HG03159 (cell line): ENCODE measurements at regions not wholly inside any gene's neighbourhood (a gene's known extent, or its start where the extent isn't known, plus 50 kb on each side); places are given as distances from the start of the nearest gene placed in this dataset.

Source experiments
- ATAC-seq: cut with Tn5 transposase; IDR thresholded peaks from one replicate; pipeline ENCODE4 v1.9.1; 2021; ENCODE audit warnings: mild to moderate bottlenecking, moderate library complexity; ENCODE audit not compliant: unreplicated experiment

GRCh38 chr7:34269084-34269483 lies 363.7 kb downstream of the BMPER start:
- no peak for ATAC-seq

DNA sequence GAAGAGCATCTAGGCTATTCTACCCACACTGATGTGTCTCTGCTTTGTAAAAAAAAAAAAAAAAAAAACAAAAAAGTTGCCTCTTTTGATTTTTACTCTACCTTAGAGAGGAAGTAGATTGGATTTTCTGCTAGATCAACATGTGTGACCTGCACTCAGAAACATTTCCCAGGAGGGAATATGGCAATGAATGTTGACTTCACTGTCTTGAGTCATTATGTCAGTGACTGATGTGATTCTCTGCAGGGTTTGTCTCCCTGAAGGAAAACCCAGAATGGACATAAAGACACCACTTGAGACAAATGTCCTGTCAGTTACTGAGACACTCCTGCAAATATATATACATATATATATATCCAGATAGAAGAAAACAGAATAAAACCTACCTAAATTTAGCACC lies 370.3 kb downstream of the BMPER start:
- ATAC-seq: no peak

GRCh38 chr7:34277016-34277802 lies 371.9 kb downstream of the BMPER start:
- ATAC-seq: peak; percentile 82

DNA sequence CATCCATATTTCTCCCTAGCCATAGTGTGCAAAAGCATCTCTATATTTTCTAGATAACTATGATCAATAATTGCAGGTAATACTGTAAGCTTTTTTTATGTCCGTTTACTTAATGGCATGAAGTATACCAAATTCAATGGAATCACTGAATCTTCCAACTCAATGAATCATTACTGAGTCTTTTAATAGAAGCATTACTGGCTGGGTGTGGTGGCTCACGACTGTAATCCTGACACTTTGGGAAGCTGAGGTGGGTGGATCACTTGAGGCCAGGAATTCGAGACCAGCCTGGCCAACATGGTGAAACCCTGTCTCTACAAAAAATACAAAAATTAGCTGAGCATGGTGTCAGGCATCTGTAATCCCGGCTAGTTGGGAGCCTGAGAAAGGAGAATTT lies 372.5 kb downstream of the BMPER start:
- ATAC-seq: no peak

DNA sequence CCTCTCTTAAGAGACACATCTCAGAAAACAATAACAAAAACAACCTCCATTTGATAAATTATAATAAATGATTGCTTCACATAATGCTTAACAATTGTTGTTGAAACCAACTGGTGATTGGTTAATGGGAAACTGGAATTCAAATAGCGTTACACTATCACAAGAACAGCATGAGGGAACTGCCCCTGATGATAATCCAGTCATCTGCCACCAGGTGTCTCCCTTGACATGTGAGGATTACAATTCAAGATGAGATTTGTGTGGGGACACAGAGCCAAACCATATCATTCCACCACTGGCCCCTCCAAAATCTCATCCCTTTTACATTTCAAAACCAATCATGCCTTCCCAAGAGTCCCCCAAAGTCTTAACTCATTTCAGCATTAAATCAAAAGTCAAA lies 375.9 kb downstream of the BMPER start:
- ATAC-seq: no peak

- ATAC-seq: no peak
Observed at GRCh38 chr7:34282271-34282670, 375.7 kb upstream of the NPSR1 start.

GRCh38 chr7:34296663-34297062 lies 361.4 kb upstream of the NPSR1 start:
- ATAC-seq: no peak

DNA sequence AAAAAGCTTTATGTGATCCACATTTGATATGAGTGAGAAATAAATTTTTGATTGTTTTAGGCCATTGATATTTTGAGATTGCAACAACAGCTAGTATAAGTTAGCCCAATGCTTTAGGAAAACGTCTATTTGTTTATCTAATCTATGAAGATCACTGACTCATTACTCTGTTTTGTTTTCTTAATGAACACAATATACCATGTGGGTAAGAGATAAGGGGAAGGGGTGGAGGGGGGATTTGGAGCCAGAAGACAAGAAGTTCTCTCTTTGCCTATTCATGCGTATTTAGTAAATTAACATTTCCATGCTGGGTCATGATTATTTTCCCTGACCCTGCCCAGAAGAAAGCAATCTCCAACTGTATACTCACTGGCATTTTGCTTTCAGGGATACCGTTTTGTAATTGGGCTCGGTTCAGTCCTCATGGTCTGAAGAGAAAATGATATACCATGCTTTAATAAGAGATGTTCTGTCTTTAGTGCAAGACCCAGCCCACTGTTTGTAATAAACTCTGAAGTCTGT lies 359.5 kb upstream of the NPSR1 start:
- no peak for ATAC-seq

GRCh38 chr7:34299066-34299465 lies 359.0 kb upstream of the NPSR1 start:
- ATAC-seq: no peak

DNA sequence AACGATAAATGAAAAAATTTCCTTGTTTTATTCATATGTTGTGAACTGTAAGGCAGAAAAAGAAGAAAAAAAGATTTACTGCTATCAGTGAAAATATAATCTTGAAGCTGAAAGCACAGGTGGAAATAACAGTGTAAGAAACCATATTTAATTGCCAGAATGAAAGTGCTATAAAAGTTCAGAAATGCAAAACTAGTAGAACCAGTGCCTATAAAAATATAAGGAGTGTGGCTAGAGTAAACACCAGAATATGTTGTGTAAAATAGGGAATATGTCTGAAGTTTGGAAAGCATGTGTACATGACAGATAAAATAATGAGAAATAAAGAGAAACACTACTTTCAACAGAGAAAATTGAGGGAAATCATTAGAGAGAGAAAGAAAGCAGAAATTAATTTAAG lies 350.5 kb upstream of the NPSR1 start:
- no peak for ATAC-seq

DNA sequence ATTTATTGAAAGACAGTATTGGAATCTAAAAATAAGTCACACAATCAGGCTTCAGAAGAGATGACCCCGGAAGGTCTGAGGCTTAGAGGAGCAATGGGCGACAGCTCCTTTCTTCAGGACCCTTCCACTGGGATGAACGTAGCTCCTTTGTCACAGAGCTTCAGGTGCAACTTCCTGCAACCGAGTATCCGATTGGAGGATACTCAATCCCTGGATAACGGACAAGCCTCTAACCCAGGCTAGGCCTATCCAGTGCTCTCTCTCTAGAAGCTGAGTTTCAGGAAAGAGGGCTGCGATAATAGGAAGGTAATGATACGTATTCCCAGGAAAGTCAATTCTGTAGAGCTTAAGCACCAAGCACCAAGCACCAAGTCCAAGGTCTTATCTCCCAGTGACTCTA lies 349.4 kb upstream of the NPSR1 start:
- no peak for ATAC-seq

DNA sequence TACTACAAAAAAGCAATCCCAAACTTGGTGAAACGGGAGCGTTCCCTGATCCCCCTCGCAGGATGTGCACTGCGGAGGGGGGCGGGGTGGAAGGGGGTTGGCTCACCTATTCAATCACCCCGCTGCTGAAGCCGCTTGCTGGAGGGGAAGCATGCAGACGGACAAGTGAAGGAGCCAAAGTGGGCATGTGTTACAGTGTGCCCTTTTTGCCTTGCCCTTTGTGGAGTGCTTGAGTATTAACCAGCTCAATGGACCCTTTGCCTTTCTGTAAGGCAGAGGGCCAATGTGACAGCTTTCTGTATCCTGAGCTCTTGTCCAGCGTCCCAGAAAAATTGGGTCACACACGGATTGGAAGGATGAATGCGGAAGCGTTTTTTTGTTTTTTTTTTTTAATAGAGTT lies 348.9 kb upstream of the NPSR1 start:
- no peak for ATAC-seq

DNA sequence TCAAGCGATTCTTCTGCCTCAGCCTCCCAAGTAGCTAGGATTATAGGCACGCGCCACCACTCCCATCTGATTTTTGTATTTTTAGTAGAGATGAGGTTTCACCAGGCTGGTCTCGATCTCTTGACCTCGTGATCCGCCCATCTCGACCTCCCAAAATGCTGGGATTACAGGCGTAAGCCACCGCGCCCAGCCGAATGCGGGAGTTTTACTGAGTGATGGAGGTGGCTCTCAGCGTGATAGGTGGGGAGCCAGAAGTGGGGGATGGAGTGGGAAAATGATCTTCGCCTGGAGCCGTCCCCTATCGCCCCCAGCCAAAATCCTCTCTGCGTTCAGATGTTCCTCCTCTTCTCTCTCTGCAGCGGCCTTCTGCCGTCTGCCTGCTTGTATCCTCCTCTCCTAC lies 348.4 kb upstream of the NPSR1 start:
- ATAC-seq: no peak

DNA sequence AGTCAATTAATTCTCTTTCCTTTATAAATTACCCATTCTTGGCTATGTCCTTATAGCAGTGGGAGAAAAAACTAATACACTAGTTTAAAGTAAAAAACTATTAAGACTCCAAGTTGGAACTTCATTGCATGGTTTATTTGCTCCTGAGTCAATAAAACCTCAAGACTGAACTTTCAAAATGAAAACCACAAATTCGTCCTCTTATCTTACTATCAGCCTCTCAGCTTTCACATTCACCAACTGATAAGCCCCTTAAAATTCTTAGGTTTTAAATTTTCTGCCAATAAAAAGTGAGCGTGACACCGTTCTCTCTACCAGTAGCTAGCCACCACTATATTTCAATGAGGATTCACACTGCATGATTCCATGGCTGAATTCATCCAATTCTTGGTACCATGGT lies 346.4 kb upstream of the NPSR1 start:
- ATAC-seq: no peak

DNA sequence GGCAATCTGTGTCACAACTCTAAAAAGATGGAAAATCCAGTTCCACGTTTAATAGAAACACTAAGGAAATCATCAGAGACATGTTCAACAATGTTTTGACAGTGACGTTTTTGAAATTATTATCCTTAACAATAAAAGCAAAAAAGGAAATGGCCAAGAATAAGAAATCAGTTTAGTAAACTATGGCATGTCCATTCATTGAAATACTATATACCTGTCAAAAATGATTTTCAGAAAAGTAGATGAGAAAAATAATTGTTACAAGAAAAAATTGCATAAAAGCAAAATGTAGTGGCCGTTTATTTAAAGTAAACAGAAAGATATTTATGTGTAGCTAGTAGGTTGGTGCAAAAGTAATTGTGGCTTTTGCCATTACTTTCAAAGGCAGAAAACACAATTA lies 345.4 kb upstream of the NPSR1 start:
- no peak for ATAC-seq

DNA sequence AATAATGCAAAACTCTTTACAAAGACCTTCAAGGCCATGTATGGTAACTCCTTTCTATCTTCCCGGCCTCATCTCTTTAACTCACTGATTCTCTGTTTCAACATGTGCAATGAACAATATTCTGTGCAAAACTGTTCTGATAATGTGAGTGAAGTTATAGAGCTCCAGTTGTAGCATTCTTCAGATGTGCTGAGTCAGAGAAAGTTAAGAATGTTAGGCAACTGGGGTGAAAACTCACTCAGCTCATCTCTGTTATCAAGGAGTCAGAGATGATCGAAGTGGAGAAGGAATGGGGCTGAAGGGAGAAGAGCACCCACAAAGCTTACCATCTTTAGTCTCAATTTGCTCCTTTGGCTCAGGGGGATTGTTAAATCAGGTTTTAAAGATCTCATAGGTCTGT lies 344.7 kb upstream of the NPSR1 start:
- no peak for ATAC-seq

DNA sequence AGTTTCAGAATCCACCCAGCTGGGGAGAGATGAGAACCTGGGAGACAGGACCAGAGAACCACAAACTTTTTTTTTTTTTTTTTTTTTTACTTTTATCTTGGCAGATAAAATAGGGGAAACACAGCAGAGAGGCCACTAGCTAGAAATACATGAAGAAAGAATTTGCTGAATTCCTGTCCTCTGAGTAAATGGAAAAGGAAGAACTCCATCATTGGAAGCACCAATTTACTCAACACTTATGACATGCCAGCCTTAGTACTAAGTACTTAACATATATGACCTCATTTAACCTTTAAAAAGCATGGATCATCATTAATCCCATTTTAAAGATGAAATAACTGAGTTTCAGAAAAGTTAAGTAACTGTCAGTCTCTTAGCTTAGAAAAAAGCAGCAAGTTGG lies 343.0 kb upstream of the NPSR1 start:
- no peak for ATAC-seq

GRCh38 chr7:34317039-34317438 lies 341.0 kb upstream of the NPSR1 start:
- ATAC-seq: no peak

GRCh38 chr7:34320412-34320811 lies 337.6 kb upstream of the NPSR1 start:
- no peak for ATAC-seq

- ATAC-seq: peak; percentile 94
Observed at GRCh38 chr7:34320926-34321661, 336.9 kb upstream of the NPSR1 start.

GRCh38 chr7:34322841-34323240 lies 335.2 kb upstream of the NPSR1 start:
- ATAC-seq: no peak

DNA sequence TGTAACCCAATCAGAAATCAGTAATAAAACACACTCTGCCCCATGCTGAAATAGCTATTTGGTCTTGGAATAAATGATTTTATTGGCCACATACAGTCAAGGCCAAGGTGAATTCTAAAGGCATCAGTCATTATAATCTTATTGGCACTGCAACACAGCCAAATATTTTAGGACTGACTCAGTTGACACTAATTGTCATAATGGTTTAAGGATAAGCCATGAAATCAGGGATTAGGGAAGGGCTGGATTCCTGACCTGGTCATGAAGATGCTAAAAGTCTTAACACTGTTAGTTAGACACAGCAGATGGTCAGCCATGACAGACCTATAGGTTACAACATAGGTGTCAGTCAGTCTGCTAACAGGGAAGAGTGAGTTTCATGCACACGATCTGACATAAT lies 330.3 kb upstream of the NPSR1 start:
- no peak for ATAC-seq
